ENCODE measurements at regions not wholly inside any gene's neighbourhood (a gene's known extent, or its start where the extent isn't known, plus 50 kb on each side); places are given as distances from the start of the nearest gene placed in this dataset.

DNA sequence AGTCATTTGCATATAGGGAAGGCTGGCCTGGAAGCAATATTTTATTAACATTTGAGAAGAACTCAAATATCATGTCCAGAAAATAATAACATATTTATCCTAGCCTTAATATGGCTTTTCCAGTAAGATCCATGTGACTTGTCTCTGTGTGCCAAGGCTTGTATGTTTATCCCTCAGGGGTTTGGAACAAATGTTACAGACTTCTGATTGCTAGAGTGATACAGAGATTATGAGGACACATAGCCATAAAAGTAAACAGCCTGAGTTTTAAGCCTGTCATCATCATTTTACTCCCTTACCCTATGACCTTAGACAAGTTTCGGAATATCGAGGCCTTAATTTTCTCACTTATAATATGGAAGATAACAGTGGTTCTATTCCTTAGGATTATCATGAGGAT, 338.1 kb downstream of the GPAT3 start:
- no peaks in the 10 kb centered on the region for H3K27me3 ChIP-seq (ENCODE audit: insufficient read depth)
- no peak overlapping the region for H3K4me3 ChIP-seq
- no peak overlapping the region for H3K27ac ChIP-seq (ENCODE audit: low read depth)
- DNase-seq (ENCODE audit: low spot score): no peak
- no peak overlapping the region for H3K4me2 ChIP-seq
- no peaks in the 10 kb centered on the region for H3K36me3 ChIP-seq (ENCODE audit: insufficient read depth)
- no peak overlapping the region for H2AFZ ChIP-seq
- H3K9me2 ChIP-seq (ENCODE audit: insufficient read depth): peaks cover 17% of the 10 kb centered on the region
- Mint-ChIP-seq H3K4me3 (no peak overlapping the region), H3K4me1 (no peaks in the 10 kb centered on the region), H3K36me3 (ENCODE audit: low read depth) (no peaks in the 10 kb centered on the region), H3K27me3 (ENCODE audit: insufficient read depth, low read depth, poor library complexity) (no peaks in the 10 kb centered on the region), H3K9me3 (no peaks in the 10 kb centered on the region), H3K27ac (no peak overlapping the region)
- H3K4me1 ChIP-seq (ENCODE audit: insufficient read depth): no peaks in the 10 kb centered on the region
- H3F3A ChIP-seq (replicated peaks; ENCODE audit: low read depth): no peaks in the 10 kb centered on the region
- no peak for ATAC-seq
- TF ChIP-seq STAT1 (IDR thresholded peaks at IDR 0.05; ENCODE audit: unreplicated experiment): no peak
- TF ChIP-seq, protein P1, sequence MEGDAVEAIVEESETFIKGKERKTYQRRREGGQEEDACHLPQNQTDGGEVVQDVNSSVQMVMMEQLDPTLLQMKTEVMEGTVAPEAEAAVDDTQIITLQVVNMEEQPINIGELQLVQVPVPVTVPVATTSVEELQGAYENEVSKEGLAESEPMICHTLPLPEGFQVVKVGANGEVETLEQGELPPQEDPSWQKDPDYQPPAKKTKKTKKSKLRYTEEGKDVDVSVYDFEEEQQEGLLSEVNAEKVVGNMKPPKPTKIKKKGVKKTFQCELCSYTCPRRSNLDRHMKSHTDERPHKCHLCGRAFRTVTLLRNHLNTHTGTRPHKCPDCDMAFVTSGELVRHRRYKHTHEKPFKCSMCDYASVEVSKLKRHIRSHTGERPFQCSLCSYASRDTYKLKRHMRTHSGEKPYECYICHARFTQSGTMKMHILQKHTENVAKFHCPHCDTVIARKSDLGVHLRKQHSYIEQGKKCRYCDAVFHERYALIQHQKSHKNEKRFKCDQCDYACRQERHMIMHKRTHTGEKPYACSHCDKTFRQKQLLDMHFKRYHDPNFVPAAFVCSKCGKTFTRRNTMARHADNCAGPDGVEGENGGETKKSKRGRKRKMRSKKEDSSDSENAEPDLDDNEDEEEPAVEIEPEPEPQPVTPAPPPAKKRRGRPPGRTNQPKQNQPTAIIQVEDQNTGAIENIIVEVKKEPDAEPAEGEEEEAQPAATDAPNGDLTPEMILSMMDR (conservative IDR thresholded peaks at IDR 0.05; ENCODE audit: low read depth in 2 of 2): no peak
- TF ChIP-seq ZNF331 (CRISPR knock-in tag; IDR thresholded peaks at IDR 0.05; ENCODE audit: low read depth): no peak
- H3K79me2 ChIP-seq (replicated peaks; ENCODE audit: insufficient read depth): no peaks in the 10 kb centered on the region
- no peaks in the 10 kb centered on the region for H4K20me1 ChIP-seq (replicated peaks; ENCODE audit: insufficient read depth)

DNA sequence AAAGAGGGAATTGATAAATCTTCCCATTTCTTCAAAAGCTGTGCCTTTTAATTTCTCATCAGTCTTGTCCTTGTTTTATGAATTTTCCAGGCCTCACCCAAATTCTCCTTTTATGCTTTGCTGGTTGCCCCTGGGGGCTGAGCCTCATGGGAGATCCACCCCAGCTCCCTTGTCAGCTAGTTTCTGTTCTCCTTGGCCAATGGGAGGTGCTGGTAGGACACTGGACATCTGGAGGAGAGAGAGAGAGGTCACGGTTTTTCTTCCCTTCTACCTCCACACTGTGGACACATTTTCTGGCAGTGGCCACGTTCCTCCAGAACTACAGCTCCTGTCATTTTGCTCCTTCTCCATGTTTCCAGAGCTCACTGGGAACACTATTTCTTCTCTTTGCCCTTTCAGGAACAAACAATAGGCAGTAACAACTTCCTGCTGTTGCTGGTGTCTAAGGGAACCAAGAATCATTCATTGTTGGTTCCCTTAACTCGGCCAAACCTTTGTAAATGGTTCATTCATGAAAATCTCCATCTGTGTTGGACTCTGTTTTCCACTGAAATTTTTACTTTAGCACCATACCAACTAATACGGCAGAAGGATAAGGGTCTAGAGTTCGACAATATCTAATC, 334.5 kb downstream of the GPAT3 start:
- no peaks in the 10 kb centered on the region for H3F3A ChIP-seq (replicated peaks; ENCODE audit: low read depth)
- H3K4me2 ChIP-seq: no peak overlapping the region
- no peaks in the 10 kb centered on the region for H3K9me3 Mint-ChIP-seq
- H4K20me1 ChIP-seq (replicated peaks; ENCODE audit: insufficient read depth): no peaks in the 10 kb centered on the region
- H3K9me2 ChIP-seq (ENCODE audit: insufficient read depth): peaks cover 17% of the 10 kb centered on the region
- no peak overlapping the region for H3K4me3 Mint-ChIP-seq
- H3K27ac ChIP-seq (ENCODE audit: low read depth): no peak overlapping the region
- no peaks in the 10 kb centered on the region for H3K36me3 ChIP-seq (ENCODE audit: insufficient read depth)
- no peak for DNase-seq (ENCODE audit: low spot score)
- H3K4me1 ChIP-seq (ENCODE audit: insufficient read depth): 0 out of 2 replicates have a peak, but pooled peaks cover under 1% of the 10 kb centered on the region
- H3K79me2 ChIP-seq (replicated peaks; ENCODE audit: insufficient read depth): no peaks in the 10 kb centered on the region
- no peaks in the 10 kb centered on the region for H3K27me3 ChIP-seq (ENCODE audit: insufficient read depth)
- no peak overlapping the region for H3K27ac Mint-ChIP-seq
- no peak overlapping the region for H3K4me3 ChIP-seq
- H2AFZ ChIP-seq: peak overlapping the region; percentile 73; the same call in 1 of the 2 replicates
- H3K4me1 Mint-ChIP-seq: peaks cover 5% of the 10 kb centered on the region; the same call in 2 of the 3 replicates
- H3K27me3 Mint-ChIP-seq (ENCODE audit: insufficient read depth, low read depth, poor library complexity): no peaks in the 10 kb centered on the region
- no peak for ATAC-seq
- no peaks in the 10 kb centered on the region for H3K36me3 Mint-ChIP-seq (ENCODE audit: low read depth)
- TF ChIP-seq JUNB (IDR thresholded peaks at IDR 0.05; ENCODE audit: unreplicated experiment) (no peak), POLR2AphosphoS5 (IDR thresholded peaks at IDR 0.05; ENCODE audit: low read depth) (no peak), NANOG (IDR thresholded peaks at IDR 0.05; ENCODE audit: borderline replicate concordance) (no peak), ZNF331 (CRISPR knock-in tag; IDR thresholded peaks at IDR 0.05; ENCODE audit: low read depth) (no peak), STAT1 (IDR thresholded peaks at IDR 0.05; ENCODE audit: unreplicated experiment) (no peak), EZH2phosphoT487 (IDR thresholded peaks at IDR 0.05; ENCODE audit: unreplicated experiment) (no peak), ZNF114 (CRISPR knock-in tag; IDR thresholded peaks at IDR 0.05) (no peak)
- TF ChIP-seq, protein P1 (conservative IDR thresholded peaks at IDR 0.05; ENCODE audit: low read depth in 2 of 2): no peak
- TF ChIP-seq, protein P2, sequence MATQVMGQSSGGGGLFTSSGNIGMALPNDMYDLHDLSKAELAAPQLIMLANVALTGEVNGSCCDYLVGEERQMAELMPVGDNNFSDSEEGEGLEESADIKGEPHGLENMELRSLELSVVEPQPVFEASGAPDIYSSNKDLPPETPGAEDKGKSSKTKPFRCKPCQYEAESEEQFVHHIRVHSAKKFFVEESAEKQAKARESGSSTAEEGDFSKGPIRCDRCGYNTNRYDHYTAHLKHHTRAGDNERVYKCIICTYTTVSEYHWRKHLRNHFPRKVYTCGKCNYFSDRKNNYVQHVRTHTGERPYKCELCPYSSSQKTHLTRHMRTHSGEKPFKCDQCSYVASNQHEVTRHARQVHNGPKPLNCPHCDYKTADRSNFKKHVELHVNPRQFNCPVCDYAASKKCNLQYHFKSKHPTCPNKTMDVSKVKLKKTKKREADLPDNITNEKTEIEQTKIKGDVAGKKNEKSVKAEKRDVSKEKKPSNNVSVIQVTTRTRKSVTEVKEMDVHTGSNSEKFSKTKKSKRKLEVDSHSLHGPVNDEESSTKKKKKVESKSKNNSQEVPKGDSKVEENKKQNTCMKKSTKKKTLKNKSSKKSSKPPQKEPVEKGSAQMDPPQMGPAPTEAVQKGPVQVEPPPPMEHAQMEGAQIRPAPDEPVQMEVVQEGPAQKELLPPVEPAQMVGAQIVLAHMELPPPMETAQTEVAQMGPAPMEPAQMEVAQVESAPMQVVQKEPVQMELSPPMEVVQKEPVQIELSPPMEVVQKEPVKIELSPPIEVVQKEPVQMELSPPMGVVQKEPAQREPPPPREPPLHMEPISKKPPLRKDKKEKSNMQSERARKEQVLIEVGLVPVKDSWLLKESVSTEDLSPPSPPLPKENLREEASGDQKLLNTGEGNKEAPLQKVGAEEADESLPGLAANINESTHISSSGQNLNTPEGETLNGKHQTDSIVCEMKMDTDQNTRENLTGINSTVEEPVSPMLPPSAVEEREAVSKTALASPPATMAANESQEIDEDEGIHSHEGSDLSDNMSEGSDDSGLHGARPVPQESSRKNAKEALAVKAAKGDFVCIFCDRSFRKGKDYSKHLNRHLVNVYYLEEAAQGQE (IDR thresholded peaks at IDR 0.05; ENCODE audit: unreplicated experiment): no peak

All from GM23338 (cell line).